ENCODE measurements at regions not wholly inside any gene's neighbourhood (a gene's known extent, or its start where the extent isn't known, plus 50 kb on each side); places are given as distances from the start of the nearest gene placed in this dataset.
"Not testable (repeated sequence)": the region's sequence is repeated elsewhere in the genome, so short reads cannot be mapped to it uniquely, and the experiment has no call there.

DNA sequence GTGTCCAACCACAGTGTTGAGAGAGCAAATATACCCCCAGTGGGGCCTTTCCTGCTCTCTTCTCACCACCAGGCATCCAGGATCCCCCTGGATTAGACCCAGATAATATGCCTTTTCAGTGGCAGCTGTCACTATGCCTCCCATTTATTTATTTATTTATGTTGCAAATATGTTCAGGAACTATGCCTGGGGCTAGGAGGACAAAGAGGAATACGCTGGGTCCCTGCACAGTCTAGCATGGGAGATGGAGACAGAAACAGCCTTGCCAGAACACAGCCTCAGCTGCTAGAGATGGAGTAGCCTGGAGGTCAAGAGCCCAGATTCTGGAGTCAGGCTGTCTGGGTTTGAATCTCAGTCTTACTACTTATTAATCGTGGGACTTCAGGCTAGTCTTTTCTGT lies 74.6 kb upstream of the LRFN2 start:
- H3K4me1 ChIP-seq (ENCODE audit: control insufficient read depth, insufficient read depth, low read length): no peaks in the 10 kb centered on the region
- no peaks in the 10 kb centered on the region for H3K36me3 ChIP-seq (ENCODE audit: insufficient read depth, low read length)
- no peak overlapping the region for H3K4me3 ChIP-seq (ENCODE audit: low read length)
- H3K9ac ChIP-seq (ENCODE audit: low read depth, low read length): no peak overlapping the region
- no peaks in the 10 kb centered on the region for H3K9me3 ChIP-seq (replicated peaks; ENCODE audit: low read length)
- no peak overlapping the region for H3K4me2 ChIP-seq (ENCODE audit: low read length)
- no peaks in the 10 kb centered on the region for H3K27me3 ChIP-seq (ENCODE audit: control insufficient read depth, insufficient read depth, low read length)

DNA sequence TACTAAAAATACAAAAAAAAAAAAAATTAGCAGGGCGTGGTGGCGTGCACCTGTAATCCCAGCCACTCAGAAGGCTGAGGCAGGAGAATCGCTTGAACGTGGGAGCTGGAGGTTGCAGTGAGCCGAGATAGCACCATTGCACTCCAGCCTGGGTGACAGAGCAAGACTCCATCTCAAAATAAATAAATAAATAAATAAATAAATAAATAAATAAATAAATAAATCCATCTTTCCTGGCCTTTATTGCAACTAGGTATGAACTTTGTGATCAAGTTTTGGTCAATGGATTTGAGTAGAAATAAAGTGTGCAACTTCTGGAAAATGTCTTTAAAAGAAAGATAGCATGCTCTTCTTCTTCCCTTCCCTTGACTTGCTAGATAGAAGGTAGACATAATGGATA lies 69.6 kb upstream of the LRFN2 start:
- H3K4me1 ChIP-seq (ENCODE audit: control insufficient read depth, insufficient read depth, low read length); H3K9me3 ChIP-seq (replicated peaks; ENCODE audit: low read length); H3K36me3 ChIP-seq (ENCODE audit: insufficient read depth, low read length); H3K9ac ChIP-seq (ENCODE audit: low read depth, low read length); H3K4me3 ChIP-seq (ENCODE audit: low read length); H3K27me3 ChIP-seq (ENCODE audit: control insufficient read depth, insufficient read depth, low read length); H3K4me2 ChIP-seq (ENCODE audit: low read length): not testable (repeated sequence)

DNA sequence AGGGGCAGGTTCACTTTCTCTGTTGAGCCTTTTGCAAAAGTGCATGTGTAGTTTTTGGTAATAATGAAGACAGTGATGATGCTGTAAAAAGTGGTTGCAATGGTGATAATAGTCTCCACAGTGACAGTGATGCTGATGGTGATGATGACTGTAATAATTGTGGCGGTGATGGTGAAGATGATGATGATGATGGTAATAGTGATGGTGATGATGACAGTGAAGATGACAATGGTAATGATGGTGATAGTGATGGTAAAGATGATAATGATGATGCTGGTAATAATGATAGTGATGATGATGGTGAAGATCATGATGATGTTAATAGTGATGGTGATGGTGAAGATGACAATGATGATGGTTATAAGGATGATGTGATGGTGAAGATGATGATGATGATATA lies 67.7 kb upstream of the LRFN2 start:
- no peaks in the 10 kb centered on the region for H3K36me3 ChIP-seq (ENCODE audit: insufficient read depth, low read length)
- H3K4me2 ChIP-seq (ENCODE audit: low read length): no peak overlapping the region
- H3K9ac ChIP-seq (ENCODE audit: low read depth, low read length): no peak overlapping the region
- no peaks in the 10 kb centered on the region for H3K4me1 ChIP-seq (ENCODE audit: control insufficient read depth, insufficient read depth, low read length)
- no peaks in the 10 kb centered on the region for H3K27me3 ChIP-seq (ENCODE audit: control insufficient read depth, insufficient read depth, low read length)
- no peak overlapping the region for H3K4me3 ChIP-seq (ENCODE audit: low read length)
- no peaks in the 10 kb centered on the region for H3K9me3 ChIP-seq (replicated peaks; ENCODE audit: low read length)

DNA sequence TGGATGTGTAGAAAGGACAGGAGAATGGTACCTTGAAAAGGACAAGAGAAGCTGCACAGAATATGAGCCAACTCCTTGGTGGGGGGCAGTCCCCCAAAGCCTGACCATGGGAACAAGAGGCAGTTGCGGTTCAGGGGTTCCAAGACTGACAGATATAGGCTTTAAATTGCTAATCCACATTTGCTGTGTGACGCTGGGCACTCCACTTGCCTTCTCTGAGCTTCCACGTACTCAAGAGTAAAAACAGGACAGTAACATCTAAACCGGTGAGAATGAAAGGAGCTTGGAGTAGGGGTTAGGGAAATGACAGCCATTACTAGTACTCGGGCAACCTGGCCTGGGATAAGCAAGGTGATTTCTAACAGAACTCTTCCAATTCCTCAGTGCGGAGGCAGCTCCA lies 57.9 kb upstream of the LRFN2 start:
- Histone ChIP-seq H3K9me3 (replicated peaks; ENCODE audit: low read length) (no peaks in the 10 kb centered on the region), H3K9ac (ENCODE audit: low read depth, low read length) (no peak overlapping the region), H3K4me2 (ENCODE audit: low read length) (no peak overlapping the region), H3K4me3 (ENCODE audit: low read length) (no peak overlapping the region), H3K4me1 (ENCODE audit: control insufficient read depth, insufficient read depth, low read length) (no peaks in the 10 kb centered on the region), H3K27me3 (ENCODE audit: control insufficient read depth, insufficient read depth, low read length) (no peaks in the 10 kb centered on the region), H3K36me3 (ENCODE audit: insufficient read depth, low read length) (no peaks in the 10 kb centered on the region)

DNA sequence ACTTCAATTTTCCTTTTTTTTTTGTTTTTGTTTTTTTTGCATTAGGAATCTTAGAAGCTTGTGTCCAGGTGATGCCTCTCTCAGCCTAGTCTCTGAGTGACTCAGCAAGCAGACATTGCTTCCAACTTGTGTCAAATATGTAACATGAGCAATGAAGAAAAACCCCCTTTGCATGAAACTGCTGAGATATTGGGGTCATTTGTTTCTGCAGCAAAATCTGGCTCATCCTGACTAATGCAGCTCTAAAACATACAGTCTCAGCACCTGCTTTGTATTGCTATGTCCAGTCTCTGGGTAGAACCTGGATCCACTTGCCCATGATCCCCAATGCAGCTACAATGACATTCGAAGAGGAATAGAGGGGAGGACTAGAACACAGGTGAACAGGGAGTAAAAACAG lies 55.7 kb upstream of the LRFN2 start:
- Histone ChIP-seq H3K36me3 (ENCODE audit: insufficient read depth, low read length) (no peaks in the 10 kb centered on the region), H3K4me1 (ENCODE audit: control insufficient read depth, insufficient read depth, low read length) (no peaks in the 10 kb centered on the region), H3K9ac (ENCODE audit: low read depth, low read length) (no peak overlapping the region), H3K9me3 (replicated peaks; ENCODE audit: low read length) (no peaks in the 10 kb centered on the region), H3K4me2 (ENCODE audit: low read length) (no peak overlapping the region), H3K27me3 (ENCODE audit: control insufficient read depth, insufficient read depth, low read length) (no peaks in the 10 kb centered on the region), H3K4me3 (ENCODE audit: low read length) (no peak overlapping the region)

DNA sequence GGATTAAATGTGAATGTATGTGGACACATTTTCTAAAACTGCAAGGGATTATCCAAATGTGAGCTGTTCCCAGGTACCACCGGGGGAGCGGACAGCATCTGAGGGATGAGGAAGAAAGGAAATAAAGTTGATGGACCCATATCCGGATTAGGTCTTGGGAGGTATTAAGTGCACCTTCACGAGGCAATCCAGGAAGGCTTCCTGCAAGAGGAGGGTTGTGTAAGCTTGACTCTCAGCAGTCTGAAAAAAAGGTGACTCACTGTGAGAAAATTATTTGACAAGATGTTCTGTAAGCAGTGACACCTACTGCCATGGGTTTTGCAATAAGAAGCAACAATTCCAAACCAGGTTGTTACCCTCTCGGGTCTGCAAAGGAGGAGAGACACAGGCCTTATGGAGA lies 55.0 kb upstream of the LRFN2 start:
- no peak overlapping the region for H3K4me3 ChIP-seq (ENCODE audit: low read length)
- H3K27me3 ChIP-seq (ENCODE audit: control insufficient read depth, insufficient read depth, low read length): no peaks in the 10 kb centered on the region

DNA sequence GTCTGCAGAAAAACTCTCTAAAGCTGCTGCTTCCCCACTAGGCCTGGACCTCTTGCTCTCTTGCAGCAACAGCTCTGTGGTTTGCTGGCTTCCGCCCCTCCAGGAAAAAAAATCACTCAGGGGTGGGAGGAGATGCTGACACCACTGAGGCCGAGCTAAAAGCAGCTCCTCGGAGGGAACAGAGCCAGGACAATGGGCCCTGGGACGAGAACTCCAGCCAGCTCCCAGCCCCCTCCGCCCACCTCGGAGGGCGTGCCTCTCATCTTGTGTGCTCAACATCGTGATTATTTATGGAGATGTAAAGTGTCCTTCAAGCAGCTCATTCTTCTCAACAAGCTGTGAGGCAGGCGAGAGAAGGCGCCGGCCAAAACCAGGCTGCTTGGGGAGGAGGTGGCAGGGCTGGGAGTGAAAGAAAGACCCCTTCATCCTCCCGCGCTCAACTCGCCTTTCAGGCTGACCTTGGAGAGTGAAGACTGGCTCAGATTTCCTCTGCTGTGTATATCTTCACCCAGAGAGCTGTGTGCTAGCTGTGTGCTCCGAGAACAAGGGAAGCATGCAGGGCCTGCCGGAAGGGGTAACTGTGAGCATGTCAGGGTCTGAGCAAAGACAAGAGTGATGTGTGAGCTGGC lies 53.5 kb upstream of the LRFN2 start:
- no peaks in the 10 kb centered on the region for H3K36me3 ChIP-seq (ENCODE audit: insufficient read depth, low read length)
- H3K27me3 ChIP-seq (ENCODE audit: control insufficient read depth, insufficient read depth, low read length): no peaks in the 10 kb centered on the region
- H3K4me3 ChIP-seq (ENCODE audit: low read length): no peak overlapping the region
- no peaks in the 10 kb centered on the region for H3K4me1 ChIP-seq (ENCODE audit: control insufficient read depth, insufficient read depth, low read length)
- H3K4me2 ChIP-seq (ENCODE audit: low read length): no peak overlapping the region
- H3K9ac ChIP-seq (ENCODE audit: low read depth, low read length): no peak overlapping the region
- H3K9me3 ChIP-seq (replicated peaks; ENCODE audit: low read length): no peaks in the 10 kb centered on the region

More for the DNA sequence above, 55.0 kb upstream of the LRFN2 start:
- Histone ChIP-seq H3K9ac (ENCODE audit: low read depth, low read length) (no peak overlapping the region), H3K36me3 (ENCODE audit: insufficient read depth, low read length) (no peaks in the 10 kb centered on the region), H3K4me1 (ENCODE audit: control insufficient read depth, insufficient read depth, low read length) (no peaks in the 10 kb centered on the region), H3K4me2 (ENCODE audit: low read length) (no peak overlapping the region), H3K9me3 (replicated peaks; ENCODE audit: low read length) (no peaks in the 10 kb centered on the region)
